ENCODE measurements at regions not wholly inside any gene's neighbourhood (a gene's known extent, or its start where the extent isn't known, plus 50 kb on each side); places are given as distances from the start of the nearest gene placed in this dataset.

DNA sequence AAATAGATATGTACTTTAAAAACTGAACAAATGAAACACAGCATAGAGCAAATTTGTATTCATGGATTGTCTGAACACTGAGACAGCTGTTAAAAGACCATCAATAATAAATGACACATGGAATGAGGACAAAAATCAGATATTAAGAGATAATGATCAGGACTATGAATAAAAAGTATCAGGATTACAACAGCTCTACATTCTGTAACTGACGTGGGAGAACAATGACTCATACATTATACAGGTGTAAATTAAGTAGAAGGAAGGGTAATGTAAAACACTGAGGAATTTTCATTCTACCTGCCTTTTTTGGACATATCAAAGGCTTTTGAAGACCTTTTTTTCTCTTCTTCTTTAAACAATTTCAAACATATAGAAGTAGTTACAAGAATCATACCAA, 310.9 kb upstream of the ANO3 start:
- no peak for TF ChIP-seq EZH2 (IDR thresholded peaks at IDR 0.05; ENCODE audit: insufficient read depth, poor library complexity, severe bottlenecking)
- no peak for TF ChIP-seq EZH2phosphoT487 (IDR thresholded peaks at IDR 0.05; ENCODE audit: insufficient read depth, low read depth)

All from GM23248 (cell line).